Hematopoietic multipotent progenitor cell treated with erythropoietin and hydrocortisone succinate and interleukin-3 and kit ligand, for 15 days (in vitro differentiated cells): ENCODE measurements at regions not wholly inside any gene's neighbourhood (a gene's known extent, or its start where the extent isn't known, plus 50 kb on each side); places are given as distances from the start of the nearest gene placed in this dataset.
"Not testable (repeated sequence)": the region's sequence is repeated elsewhere in the genome, so short reads cannot be mapped to it uniquely, and the experiment has no call there.

Experiments
- DNase-seq: peaks from one replicate; pipeline ENCODE4 v3.0.0-alpha.2; 2015; ENCODE audit warnings: low spot score

DNA sequence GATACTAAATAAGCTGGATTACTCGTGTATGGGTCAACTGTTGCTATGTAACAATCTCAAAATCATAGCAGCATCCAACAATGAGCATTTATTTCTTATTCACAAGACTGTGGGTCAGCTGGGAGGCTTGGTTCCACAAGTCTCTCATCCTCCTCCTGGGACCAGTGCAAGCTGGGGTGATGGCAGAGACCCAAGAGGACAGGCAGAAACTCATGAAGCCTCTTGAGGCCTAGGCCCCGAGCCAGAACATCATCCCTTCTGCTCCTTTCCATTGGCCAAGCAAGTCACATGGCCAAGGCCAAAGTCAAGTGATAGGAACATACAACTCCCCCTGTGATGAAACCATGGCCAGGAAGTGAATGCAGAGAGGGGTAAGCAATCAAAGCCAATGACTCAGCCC is 422.1 kb downstream of the BCOR start:
- DNase-seq = no peak

DNA sequence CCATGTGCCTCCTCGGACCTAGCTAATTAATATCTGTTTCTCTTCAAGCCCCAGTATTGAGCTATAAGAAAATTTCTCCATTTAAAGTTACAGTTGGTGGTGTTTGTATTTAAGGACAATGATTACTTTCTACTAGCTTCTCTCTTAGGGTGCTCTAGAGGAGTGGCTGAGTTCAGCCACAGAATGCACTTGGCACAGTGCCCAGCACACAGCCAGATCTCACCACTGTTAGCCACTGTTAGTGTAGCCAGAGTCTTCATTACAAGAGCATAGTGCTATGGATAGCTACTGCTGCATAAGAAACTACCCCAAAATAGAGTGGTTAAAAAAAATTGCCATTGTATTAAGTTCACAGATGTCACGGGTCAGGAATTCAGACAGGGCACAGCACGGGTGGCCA is 421.3 kb downstream of the BCOR start:
- no peak for DNase-seq

DNA sequence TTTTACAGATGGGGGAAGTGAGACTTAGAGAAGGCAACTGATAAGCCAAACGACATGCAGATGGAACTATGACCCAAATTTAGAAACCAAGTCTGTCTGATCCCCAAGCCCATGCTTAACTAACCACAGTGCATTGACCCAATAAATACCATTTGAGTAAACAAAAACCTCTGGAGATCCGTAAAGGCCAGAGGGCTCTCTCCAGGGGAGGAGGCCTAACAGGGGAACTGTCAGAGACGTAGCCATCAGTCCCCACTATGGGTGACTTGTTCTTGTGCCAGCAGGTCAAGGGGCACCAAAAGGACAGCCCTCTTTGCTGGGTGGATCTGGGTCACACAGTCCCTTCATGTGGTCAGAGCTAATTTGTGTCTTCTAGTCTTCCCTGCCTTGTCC is 420.2 kb downstream of the BCOR start:
- no peak for DNase-seq

DNA sequence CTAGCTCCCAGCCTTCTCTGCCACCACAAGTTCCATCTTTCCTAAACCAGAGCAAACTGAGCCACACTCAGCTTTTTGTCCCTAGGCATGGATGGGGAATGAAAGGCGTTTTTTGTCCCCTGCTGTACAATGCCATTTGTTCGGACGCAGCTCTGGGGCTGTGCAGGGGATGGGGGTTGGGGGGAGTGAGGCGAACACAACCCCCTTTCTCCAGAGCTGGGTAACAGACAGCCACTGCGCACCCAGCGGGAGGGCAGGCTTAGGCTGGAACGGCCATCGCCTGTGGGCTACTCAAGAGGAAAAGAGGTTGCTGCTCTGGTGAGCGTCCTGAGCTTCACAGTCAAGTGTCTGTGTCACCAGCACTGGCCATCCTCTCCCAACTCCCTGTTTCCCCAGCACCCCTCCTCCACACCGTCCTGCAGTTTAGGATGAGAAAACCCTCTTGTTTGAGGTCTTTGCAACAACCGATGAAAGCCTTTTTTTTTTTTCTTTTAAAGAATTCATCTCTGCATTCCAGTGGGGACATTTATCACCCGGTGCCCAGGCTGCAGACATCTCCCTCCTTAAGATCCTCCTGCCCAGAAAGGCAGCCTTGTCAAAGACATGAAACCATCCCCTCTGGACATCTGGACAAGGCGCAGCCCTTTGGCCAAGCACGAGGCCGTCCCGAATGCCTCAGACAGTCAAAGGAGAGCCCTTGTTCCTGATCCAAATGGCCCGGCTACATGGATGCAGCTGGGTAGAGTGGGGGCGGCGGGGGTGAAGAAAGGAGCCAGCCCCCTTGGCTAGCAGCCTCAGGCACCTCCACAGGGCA is 419.6 kb downstream of the BCOR start:
- DNase-seq = no peak

DNA sequence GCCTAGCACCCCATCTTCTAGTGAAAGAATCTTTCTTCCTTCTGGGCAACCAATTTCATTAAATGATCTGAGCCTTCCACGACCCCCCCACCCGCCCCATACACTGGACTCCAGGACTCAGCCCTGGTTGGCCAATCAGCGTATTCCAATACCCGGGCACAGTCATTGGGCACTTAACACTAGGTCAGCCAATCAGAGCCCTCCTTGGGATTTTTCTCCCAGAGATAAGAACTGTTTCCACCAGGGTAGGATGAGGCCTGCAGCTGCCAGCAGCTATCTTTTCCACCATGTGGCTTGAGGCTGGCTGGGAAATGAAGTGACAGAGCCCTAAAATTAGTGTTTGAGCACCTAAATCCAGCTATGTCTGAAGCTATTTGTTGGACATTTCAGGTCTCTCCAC is 418.8 kb downstream of the BCOR start:
- DNase-seq = no peak

DNA sequence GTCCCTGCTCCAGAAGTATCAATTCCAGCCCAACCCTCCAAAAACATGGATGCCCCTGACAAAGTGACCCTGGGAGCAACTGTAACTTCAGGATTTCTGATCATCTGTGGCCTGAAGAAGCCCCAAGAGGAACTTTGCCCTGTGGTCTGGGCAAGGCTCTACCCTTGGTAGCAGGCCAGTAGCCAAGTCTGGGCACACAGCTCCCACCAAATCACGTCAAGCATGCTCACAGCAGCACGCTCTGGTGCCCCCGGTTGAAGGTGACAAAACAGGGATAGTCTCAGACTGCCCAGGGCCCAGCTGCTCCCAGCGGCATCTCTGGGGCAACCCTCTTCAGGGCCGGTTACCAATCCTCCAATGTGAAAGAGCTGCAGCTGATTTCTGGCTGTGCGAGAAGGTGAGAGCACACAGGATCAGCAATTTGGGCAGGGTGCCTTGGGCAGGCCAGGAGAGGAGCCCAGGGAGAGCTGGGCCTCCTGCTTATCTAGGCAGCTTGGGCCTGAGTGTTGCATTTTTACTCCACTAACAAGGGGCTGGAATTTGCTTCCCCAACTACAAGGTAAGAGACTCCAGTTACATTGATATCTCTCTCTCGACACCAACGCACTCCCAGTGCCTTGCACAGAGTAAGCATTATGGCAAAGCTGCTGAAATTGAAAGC is 418.1 kb downstream of the BCOR start:
- DNase-seq = no peak

DNA sequence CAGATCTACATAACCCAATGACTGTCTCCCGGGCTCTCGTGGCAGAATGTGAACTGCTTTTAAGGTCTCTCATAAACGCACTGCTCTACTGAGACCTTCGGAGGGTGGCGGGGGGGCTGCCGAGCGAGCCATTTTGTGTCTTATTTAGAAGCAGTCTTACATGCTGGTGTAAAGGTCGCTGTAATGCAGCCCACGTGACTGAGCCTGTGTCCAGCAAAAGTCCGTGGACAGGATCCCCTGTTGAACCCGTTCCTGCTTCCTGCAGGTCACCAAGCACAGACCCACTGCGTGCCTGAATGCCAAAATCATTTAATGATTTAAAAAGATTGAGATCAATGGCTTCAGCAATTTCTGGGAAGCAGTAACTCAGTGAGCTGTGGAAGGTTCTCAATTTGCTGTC is 415.9 kb downstream of the BCOR start:
- DNase-seq = no peak

DNA sequence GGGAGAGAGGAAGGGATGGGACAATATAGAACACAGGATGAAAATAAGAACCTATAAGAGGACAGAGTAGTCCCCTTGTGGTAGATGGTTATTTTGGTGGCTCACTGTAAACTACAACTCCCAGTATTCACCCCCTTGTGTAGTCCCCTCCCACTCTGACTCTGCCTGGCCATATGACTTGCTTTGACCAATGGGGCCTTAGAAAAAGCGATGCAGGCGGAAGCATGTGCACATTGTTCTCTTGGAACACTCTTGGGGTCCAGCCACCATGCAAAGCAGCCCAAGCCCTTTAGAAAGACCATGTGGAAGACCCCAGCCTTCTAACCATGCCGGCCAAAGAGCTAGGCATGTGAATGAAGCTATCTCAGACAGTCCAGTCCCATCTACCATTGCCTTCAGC is 415.0 kb downstream of the BCOR start:
- no peak for DNase-seq

DNA sequence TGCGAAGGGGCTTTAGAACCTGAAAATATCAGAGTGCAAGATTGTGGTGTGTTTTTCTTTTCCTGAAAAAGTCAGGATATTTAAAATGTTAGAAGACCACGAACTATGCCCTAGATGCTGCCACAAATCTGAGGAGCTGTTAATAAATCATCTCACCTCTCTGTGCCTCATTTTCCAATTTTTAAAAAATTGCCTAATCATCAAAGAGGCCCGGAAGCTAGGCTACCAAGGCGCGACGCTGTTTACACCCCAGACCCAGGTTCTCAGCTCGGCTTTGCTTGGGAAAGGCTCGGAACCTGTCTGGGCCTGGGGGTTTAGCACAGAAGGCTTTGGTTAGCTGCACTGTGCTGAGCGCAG is 409.6 kb downstream of the BCOR start:
- DNase-seq = no peak

DNA sequence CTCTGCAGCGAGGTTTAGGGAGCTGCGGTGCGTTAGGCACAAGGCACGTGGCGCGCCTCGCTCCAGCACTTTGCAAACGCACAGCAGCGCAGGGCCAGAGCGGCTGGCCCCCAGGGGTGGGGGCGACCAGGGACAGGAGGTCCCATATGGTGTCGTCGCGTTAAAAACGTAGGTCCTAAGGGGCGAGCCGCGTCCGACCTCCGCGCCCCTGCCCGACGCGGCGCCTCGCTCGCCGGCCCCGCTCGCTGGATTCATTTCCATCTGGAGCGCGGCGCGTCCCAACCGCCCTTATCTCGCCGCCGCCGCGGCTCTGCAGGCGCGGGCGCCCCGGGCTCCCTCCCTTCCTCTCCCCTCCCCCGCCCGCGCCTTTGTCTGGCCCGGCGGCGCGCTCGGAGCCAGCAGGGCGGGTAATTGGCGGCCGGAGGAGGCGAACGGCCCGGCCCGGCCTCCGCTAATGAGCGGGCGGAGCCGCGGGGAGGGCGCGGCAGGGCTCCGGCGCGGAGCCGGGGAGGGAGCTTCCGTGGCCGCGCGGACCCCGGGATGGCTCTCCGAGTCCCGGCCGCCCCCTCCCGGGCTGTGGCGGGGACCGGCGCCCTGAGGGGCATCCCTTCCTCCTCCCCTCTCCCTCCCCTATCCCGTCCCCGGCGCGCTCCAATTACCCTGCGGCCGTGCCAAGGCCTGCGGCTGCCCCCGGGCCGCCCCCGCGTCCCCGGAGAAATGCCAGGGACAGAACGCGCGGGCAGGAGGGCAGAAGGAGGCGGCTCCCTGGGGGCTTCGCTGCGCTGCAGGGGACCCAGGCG is 409.0 kb downstream of the BCOR start:
- DNase-seq = peak; percentile 51

DNA sequence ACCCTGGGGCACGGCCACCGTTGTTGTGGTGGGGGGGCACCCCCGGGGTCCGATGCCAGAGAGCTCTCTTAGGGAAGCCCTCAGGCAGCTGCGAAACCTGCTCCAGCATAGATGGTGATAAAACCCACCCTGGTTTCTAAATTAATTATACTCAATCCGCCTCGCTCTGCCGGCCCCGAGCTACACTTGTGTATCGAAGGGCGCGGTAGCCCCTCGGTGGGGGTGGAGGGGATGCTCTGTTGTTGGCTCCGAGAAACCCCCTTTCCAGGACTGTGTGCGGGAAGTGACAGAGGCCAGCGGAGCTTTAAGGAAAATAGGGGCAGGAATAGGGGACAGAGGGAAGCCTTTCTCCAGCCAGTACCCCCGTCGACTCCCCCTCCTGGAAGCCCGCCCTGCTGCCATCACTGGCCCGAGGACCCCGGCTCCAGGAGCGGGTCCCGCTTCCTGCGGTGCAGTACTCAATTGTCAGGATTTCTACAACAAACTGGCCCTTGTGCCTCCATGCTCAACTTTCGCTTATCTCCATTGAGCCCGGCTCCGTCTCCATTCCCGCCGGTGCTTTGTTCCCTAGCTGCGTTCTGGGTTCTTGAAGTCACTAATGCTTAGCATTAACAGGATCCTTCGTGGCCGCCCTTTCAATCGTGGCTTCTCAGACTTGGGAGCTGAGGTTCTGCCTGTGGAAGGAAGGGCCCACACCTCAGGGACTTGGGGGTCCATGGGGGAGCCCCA is 408.2 kb downstream of the BCOR start:
- DNase-seq = no peak

DNA sequence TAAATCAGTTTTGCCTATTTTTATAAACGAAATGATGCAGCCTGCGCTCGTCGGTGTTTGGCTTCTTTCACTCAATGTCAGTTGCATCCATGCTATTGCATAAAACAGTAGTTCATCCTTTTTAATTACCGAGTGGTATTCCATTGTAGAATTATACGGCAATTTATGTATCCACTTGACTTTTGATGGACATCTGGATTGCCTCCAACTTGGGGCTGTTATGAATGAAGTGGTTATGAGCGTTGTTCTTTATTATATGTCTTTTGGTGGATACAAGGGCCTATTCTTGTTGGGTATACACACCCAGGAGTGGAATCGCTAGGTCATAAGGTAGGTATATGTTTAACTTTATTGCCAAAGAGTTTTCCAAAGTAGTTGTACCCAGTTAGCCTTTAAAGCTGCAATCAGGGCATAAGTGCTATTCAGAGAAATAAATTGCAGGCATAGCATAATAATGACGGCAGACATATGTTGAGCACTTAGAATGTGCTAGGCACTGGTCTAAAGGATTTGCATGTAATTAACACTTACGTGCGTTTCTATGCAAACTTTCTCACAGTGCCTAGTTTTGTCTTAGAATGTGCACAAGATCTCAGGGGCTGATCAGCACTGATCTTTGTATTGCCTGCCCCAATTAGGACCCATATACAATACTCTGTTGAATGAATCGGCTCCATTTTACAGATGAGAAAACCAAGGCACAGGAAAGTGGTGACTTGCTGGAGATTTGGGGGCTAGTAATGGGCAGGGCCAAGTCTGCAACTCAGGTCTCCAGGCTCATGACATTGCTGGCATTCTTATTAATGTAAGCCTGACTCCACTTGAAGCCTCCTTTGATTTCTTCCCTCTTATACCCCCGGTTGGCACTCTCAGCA is 407.0 kb downstream of the BCOR start:
- no peak for DNase-seq

DNA sequence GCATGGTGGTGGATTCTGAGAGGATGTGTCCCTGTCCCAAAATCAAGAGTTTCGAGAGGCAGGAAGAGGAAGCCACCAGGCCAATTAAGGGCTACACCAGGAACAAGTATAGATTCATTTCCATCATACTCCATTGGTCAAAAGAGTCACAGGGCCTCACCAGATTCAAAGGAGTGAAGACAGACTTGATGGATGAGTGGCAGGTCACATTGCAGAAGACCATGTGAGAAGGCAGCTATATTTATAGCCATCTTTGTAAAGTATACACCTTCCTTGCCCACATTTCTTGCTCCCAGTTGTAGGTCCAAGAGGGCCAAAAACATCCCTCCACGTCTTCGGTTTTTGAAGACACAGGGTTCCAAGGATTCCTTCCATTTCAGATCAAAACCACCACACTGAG is 406.0 kb downstream of the BCOR start:
- DNase-seq = no peak

DNA sequence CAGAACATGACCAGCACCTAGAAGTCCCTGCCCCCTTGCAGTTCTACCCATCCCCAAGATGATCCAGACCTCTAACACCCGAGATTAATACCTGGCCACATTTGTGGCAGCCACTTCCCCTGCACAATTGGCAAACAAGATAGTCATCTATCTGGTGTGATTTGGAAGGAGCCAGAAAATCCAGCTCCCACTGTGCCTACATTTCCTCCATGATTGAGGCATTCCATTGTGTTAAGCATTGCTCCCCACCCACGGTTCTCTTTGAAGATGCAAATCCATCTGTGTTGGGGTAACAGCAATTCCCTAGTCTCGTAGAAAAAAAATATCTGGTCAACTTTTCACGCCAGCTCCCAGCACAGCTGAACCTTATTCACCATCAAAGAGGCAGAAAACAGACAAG is 405.0 kb downstream of the BCOR start:
- no peak for DNase-seq

DNA sequence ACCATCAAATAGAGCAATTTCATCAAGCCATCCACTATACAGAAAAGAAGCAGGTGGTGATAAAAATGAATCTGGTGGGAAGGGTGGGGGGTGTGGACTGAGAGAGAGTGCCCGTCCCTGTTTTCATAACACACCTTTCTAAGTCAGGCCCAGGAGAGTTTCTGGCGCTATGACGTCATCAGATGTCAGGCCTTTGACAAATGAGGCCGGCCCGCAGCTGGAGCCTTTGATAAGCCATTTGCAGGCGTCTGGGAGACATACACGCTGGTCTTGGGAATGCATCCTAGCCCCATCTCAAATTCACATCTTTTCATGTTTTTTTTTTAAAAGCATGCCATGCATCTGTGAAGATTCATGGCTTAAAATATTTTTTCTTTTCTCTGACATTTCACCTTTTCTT is 404.5 kb downstream of the BCOR start:
- peak; percentile 7 for DNase-seq

DNA sequence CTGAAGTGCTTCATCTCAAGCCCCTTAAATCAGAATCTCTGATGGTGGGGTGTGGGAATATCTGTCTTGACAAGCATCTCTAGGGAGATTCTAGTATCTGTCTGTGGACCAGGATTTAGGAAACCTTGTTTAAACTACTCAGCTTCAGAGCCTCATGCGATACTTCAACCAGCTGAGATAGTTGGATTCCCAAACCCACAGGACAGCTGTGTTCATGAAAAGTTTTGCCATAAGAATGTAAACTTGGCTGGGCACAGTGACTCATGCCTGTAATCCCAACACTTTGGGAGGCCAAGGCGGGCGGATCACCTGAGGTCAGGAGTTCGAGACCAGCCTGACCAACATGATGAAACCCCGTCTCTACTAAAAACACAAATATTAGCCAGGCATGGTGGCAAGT is 395.1 kb downstream of the BCOR start:
- not testable (repeated sequence) for DNase-seq

DNA sequence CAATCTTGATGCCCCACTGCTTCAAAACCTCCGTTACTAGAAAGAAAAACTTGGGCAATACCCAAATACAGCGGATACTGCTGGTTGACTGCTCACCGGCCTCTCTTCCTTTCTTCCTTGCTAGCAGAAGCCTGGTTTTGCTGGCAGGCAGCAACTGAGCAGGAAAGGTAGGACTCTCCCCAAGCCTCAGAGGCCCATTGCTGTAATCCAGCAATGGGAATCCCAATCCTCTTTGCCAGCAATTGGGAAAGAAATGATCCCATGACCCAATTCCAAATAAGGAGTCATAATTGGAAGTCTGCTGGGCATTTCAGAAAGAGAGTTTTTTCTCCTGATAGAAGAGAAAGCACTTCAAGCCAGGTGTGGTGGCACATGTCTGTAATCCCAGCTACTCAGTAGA is 394.5 kb downstream of the BCOR start:
- no peak for DNase-seq

DNA sequence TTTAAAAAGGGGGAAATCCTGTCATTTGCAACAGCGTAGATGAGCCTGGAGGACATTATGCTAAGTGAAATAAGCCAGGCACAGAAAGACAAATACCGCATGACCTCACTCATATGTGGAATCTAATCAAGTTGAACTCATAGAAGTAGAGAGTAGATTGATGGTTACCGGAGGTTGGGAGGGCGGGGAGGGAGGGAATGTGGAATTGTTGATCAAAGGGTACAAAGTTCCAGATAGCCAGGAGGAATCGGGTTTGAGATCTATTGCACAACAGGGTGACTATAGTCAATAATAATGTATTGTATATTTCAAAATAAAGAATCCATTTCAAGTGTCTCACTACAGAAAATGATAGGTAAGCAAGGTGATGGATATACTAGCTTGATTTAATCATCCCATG is 393.2 kb downstream of the BCOR start:
- DNase-seq = no peak

DNA sequence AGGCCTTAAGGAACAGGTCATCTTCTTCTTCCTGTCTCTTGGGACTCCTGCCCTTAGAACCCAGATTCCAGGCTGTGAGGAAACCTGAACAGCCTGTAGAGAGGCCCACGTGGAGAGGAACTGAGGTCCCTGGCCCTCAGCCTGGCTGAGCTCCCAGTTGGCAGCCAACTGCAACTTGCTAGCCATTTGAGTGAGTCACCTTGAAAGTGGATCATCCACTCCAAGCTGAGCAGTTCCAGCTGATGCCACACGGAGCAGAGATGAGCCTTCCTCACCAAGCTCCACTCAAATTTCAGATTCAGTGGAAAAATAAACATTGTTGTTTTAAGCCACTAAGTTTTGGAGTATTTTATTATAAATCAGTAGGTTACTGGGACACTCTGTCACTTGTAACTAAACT is 392.5 kb downstream of the BCOR start:
- DNase-seq = no peak

DNA sequence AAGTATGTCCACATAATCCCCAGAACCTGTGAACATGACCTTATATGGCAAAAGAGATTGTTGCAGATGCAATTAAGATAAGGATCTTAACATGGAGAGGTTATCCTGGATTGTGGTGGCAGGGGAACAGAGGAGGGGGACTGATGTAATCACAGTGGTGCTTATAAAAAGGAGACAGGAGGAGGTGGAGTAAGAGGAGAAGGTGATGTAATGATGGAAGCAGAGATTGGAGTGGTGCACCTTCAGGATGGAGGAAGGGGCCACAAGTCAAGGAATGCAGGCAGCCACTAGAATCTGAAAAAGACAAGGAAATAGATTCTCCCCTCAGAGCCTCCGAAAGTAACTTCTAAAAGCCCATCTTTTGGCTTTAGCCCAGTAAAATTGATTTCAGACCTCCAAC is 388.4 kb downstream of the BCOR start:
- no peak for DNase-seq

DNA sequence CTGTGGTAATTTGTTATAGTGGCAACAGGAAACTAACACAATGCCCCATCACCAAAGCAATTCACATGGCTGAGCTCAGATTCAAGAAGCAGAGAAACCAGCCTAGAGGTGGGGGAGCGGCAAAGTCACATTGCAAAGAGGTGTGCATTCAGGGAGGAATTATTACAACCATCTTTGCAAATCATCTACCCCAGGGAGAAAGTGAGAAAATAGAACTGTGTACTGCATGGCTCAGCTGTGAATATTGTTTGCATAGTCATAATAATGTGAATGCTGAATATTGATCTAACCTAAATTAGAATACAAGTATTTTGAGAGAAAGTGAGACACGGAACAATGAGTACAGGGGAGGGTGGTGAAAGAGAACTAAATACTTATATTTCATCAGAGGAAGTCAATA is 387.9 kb downstream of the BCOR start:
- DNase-seq = no peak

DNA sequence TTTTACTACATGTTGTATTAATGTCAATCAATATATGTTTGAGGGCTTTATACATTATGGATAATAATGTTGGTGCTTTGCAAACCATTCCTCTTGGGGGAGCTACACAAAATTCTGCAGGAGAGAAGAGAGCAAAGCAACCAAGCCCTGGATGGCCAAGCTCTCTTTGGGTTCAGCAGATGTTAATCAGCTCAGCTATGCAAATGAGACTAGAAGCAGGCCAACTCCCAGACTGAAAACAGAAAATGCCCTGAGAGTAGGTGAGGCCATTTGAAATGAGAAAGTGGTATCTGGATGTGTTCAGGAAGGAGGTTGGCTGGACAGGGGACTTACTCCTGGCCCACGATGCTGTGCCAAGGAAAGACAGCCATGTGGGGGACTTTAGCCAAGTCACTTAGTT is 387.0 kb downstream of the BCOR start:
- DNase-seq = no peak
